ENCODE measurements at regions not wholly inside any gene's neighbourhood (a gene's known extent, or its start where the extent isn't known, plus 50 kb on each side); places are given as distances from the start of the nearest gene placed in this dataset.

GRCh38 chr5:87948486-87948885, 320.2 kb downstream of the TMEM161B start:
- no peak for TF ChIP-seq ZKSCAN3 (CRISPR knock-in tag; IDR thresholded peaks at IDR 0.05)
- no peak for TF ChIP-seq TAF1 (IDR thresholded peaks at IDR 0.05; ENCODE audit: control insufficient read depth, extremely low read depth, insufficient read depth, low read length, severe bottlenecking)
- TF ChIP-seq SRSF1 (IDR thresholded peaks at IDR 0.05; ENCODE audit: low read depth, low read length): no peak
- TF ChIP-seq FOXP1 (CRISPR knock-in tag; IDR thresholded peaks at IDR 0.05): no peak
- TF ChIP-seq, protein P1, sequence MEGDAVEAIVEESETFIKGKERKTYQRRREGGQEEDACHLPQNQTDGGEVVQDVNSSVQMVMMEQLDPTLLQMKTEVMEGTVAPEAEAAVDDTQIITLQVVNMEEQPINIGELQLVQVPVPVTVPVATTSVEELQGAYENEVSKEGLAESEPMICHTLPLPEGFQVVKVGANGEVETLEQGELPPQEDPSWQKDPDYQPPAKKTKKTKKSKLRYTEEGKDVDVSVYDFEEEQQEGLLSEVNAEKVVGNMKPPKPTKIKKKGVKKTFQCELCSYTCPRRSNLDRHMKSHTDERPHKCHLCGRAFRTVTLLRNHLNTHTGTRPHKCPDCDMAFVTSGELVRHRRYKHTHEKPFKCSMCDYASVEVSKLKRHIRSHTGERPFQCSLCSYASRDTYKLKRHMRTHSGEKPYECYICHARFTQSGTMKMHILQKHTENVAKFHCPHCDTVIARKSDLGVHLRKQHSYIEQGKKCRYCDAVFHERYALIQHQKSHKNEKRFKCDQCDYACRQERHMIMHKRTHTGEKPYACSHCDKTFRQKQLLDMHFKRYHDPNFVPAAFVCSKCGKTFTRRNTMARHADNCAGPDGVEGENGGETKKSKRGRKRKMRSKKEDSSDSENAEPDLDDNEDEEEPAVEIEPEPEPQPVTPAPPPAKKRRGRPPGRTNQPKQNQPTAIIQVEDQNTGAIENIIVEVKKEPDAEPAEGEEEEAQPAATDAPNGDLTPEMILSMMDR (IDR thresholded peaks at IDR 0.05 in 2 of 3, conservative IDR thresholded peaks at IDR 0.05 in 1 of 3; ENCODE audit: insufficient read depth in 2 of 3, low read depth in 1 of 3, low read length in 3 of 3): no peak
- no peak for TF ChIP-seq RAD21 (CRISPR knock-in tag; conservative IDR thresholded peaks at IDR 0.05 in 1 of 2, IDR thresholded peaks at IDR 0.05 in 1 of 2)

All from K562 (cell line).